RPMI8226 (cell line): ENCODE measurements at regions not wholly inside any gene's neighbourhood (a gene's known extent, or its start where the extent isn't known, plus 50 kb on each side); places are given as distances from the start of the nearest gene placed in this dataset.
"Not testable (repeated sequence)": the region's sequence is repeated elsewhere in the genome, so short reads cannot be mapped to it uniquely, and the experiment has no call there.

Experiments used
- DNase-seq: peaks from one replicate; pipeline ENCODE4 v3.0.0-alpha.2; 2015

DNA sequence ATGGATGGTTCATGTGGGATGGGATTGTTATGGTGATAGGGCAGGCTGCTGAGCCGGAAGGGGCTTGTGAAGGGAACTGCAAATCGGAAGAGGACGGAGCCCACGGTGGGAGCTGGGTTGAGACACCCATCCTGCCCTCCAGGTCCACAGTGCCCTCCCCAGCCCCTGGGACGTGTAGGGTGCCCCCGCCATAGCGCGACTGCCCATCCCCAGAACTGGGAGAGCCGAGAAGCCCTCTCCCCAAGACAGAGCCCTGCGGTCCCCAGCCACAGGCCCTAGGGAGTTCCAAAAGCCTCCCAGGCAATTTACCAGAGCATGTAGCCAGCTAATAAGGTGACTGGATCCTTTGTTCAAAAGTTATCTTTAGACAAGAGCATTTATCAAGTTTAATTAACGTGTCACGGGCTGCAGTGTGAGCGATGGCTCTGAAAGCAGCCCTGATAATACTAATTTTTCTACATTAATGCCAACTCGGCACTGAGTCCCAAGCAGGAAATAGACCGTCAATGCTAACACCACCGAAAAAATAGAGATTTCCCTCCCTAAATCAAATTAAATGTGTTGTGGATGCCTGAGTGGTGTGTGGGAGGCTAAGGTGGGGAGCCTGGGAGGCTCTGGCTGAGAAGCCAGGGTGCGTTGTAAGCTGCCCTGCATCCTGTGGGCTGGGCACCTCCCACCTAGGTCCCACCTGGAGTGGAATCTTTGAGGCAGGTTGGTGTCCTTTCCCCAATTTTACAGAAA lies 76.8 kb upstream of the RTL6 start:
- no peak for DNase-seq

DNA sequence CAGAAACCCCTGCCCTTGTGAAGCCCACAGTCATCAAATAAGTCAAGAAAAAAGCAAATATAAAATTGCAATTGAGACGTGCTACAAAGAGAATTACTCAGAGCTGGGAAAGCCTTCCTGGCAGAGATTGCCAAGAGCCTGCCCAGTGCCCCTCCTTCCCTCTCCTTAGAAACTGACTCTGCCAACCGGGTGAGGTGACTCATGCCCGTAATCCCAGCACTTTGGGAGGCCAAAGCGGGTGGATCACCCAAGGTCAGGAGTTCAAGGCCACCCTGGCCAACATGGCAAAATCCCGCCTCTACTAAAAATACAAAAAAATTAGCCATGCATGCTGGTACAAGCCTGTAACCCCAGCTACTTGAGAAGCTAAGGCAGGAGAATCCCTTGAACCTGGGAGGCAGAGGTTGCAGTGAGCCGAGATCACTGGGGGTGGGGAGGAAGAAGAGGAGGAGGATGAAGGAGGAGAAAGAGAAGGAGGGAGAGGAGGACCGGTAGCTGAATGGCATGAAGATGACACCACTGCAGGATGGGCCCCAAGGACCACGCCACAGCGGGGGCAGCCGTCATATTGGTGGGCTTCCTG lies 76.1 kb upstream of the RTL6 start:
- DNase-seq = no peak

GRCh38 chr22:44573451-44573850 lies 75.4 kb upstream of the RTL6 start:
- no peak for DNase-seq

DNA sequence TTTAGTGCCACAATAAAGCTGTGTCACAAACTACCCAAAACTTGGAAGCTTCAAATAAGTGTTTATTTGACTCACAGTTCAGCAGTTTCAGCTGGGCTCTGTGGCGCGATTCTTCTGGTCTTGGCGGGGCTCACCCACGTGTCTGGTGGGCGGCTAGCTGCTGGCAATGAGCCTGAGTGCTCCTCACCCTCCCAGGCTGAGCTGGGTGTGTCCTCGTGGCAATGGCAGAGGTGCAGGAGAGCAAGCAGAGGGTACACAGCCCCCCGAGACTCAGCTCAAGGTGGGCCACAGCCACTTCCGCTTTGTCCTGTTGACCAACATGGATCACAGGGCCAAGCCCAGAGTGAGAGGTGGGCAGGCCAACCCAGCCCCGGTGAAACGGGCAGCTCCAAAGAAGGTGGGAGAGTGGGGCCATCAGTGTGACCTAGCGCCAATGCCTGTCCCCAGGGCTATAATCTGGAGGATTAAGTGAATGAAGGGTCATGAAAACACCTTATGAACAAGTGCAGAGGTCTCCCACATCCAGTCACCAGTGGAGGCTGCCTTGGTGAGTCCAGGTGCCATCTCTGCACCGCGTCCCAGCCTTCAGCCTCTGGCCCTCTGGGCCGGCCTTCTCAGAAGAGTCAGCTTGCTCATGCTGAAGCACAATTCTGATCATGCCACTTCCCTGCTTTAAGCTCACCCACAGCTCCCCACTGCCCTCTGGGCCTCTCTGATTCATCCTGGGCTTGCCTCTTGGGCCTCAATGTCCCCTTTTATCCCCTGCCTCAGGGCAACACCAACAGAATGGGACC lies 74.6 kb upstream of the RTL6 start:
- peak; percentile 24 for DNase-seq

- no peak for DNase-seq
Observed at GRCh38 chr22:44571566-44572413, 73.8 kb upstream of the RTL6 start.

- DNase-seq = no peak
Observed at GRCh38 chr22:44570476-44571445, 72.7 kb upstream of the RTL6 start.

DNA sequence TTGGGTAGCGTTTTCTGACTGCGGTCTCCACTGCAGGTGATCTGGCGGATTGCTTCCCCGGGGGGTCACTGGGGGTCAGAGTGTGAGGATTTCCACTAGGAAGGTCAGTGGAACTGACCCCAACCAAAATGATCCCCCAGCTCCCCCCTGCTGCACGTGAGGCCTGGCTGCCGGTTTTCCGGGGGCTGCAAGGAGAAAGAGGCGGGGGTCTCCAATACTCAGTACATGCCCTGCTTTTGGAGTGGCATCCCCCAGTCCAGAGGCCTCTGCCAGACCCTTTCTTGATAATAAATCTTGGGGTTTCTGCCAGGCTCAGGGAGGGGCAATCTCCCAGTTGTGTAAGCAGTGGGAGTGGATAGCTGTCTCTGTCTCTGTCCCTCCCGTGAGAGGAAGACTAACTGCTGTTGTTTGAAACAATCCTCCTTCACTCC lies 71.5 kb upstream of the RTL6 start:
- DNase-seq = no peak

DNA sequence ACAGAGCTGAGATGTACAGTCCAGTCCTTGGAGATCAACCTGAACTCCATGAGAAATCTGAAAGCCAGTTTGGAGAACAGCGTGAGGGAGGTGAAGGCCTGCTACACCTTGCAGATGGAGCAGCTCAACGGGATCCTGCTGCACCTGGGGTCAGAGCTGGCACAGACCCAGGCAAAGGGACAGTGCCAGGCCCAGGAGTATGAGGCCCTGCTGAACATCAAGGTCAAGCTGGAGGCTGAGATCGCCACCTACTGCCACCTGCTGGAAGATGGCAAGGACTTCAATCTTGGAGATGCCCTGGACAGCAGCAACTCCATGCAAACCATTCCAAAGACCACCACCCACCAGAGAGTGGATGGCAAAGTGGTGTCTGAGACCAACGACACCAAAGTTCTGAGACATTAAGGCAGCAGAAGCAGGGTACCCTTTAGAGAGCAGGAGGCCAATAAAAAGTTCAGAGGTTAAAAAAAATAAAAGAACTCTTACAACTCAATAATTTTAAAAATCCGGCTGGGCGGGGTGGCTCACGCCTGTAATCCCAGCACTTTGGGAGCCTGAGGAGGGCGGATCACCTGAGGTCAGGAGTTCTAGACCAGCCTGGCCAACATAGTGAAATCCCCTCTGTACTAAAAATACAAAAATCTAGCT lies 69.9 kb upstream of the RTL6 start:
- DNase-seq = peak; percentile 81

GRCh38 chr22:44567378-44567841 lies 69.4 kb upstream of the RTL6 start:
- DNase-seq = peak; percentile 73

GRCh38 chr22:44566911-44567310 lies 68.9 kb upstream of the RTL6 start:
- DNase-seq = no peak

GRCh38 chr22:44562651-44563050 lies 64.6 kb upstream of the RTL6 start:
- not testable (repeated sequence) for DNase-seq

DNA sequence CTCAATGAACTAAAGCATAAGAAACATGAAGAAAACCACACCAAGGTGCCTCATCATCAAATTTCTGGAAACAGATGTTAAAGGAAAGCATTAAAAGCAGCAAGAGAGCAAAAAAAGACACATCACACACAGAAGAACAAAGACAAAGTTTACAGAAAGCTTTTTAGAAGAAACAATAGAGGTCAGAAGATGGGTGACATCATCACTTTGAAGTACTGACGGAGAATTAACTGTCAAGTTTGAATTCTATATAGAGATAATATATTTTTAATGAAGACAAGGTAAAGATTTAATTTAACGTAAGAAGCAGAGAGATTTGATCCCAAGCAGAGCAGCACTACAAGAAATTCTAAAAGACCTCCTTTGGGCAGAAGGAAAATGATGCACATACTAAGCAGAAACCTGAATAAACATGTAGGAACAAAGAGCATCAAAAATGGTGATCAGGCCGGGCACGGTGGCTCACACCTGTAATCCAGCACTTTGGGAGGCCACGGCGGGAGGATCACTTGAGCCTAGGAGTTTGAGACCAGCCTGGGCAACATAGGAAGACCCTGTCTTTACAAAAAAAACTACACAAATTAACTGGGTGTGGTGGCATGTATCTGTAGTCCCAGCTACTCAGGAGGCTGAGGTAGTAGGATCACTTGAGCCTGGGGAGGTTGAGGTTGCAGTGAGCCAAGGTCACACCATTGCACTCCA lies 63.3 kb upstream of the RTL6 start:
- DNase-seq = no peak

DNA sequence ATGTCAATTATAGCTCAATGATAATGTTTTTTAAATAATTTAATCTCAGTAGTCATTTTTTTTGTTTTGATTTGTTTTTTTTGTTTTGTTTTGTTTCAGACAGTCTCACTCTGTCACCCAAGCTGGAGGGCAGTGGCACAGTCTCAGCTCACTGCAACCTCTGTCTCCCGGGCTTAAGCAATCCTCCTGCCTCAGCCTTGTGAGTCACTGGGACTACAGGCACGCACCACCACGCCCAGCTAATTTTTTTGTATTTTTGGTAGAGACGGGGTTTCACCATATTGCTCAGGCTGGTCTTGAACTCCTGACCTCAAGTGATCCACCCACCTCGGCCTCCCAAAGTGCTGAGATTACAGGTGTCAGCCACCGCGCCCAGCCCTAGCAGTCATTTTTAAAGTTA lies 60.6 kb upstream of the RTL6 start:
- DNase-seq = not testable (repeated sequence)

DNA sequence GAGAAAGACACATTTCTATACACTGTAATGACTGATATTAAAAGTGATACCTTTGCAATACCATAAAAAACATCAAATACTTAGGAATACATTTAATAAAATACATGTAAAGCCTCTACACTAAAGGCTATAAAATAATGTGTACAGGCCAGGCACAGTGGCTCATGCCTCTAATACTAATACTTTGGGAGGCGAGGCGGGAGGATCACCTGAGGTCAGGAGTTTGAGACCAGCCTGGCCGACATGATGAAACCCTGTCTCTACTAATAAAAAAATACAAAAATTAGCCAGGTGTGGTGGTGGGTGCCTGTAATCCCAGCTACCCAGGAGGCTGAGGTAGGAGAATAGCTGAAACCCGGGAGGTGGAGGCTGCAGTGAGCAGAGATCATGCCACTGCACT lies 59.8 kb upstream of the RTL6 start:
- DNase-seq = not testable (repeated sequence)

DNA sequence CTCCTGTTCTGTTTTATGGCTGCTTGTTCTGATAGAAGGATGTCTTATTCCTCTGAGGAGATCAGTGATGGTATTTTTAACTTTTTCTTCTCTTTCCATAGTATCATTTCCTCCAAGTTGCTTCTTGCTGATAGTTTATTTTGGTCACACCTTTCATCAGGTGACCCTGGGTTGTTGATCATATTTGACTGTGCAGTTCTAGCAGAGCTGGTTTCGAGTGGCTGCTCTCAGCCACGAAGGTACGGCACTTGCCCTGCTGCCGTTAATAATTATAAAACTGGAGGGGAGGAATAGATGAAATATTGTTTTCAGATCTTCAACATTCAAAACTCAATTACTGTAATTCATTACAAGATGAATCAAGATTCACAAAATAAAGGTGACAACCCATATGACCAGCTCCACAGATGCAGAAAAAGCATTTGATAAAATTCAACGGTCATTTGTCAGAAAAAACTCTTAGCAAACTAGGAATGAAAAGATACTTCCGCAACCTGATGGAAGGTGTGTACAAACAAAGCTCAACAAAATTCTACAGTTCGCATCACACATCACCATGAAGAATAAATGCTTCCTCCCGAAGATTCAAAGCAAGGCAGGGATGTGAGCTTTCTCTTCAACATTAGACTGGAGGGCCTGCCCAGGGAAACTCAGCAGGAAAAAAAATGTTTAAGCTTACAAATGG lies 59.2 kb upstream of the RTL6 start:
- peak; percentile 52 for DNase-seq

- no peak for DNase-seq
Observed at GRCh38 chr22:44555597-44555996, 57.6 kb upstream of the RTL6 start.

GRCh38 chr22:44555046-44555445 lies 57.0 kb upstream of the RTL6 start:
- no peak for DNase-seq

DNA sequence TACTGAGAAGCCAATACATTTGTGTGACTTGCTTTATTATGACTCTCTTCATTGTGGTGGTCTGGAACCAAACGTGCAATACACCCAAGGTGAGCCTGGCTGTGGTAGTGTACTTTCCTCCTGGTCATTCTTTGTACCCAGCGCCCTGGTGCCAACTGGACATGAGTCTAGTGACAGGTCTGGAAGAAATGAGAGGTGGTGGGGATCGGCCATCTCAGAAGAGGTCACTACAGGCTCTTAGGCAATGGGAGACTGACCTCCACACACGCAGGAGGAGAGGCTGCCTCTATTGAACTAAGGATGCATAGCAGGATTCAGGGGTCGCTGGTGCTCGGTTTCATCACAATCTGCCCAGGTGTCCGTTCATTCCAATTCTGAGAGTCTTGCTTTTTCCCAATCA lies 56.4 kb upstream of the RTL6 start:
- DNase-seq = no peak

DNA sequence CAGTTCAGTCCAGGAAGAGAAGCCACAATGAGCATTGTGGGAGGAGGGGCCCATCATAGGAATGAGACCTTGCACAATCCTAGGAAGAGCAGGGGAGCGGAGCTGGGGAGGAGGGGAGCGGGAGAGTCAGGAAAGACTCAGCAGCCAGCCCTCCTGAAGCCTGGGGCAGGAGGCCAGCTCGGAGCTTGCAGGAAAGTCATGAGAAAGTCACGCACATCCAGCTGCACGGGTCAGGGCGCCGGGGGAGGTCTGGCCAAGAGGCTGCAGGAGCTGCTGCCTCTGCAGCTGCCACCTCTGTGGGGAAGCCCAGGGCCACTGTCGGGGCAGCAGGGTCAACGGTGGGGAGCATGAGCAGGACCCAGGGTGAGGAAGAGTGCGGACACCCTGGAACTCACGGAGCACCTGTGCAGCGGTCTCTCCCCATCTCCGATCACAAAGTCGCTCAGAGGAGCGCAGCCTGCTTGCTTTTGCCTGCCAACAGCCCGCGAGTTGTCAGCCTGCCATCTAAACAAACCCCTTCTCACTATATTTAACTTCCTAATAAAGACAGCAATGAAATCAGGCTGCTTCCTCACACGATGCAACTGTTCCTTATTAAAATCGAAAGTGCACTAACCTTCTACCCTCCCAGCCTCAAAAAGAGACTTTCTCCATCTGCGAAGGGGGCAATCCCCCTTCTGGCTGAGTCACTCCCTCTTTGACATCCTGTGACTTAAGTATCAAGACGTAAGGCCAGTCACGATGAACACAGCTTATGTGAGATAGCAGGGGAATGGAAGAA lies 52.9 kb upstream of the RTL6 start:
- DNase-seq = peak; percentile 75
